ENCODE measurements at regions not wholly inside any gene's neighbourhood (a gene's known extent, or its start where the extent isn't known, plus 50 kb on each side); places are given as distances from the start of the nearest gene placed in this dataset.

- TF ChIP-seq EZH2 (IDR thresholded peaks at IDR 0.05), result no peak
- no peak for TF ChIP-seq POLR2AphosphoS5 (IDR thresholded peaks at IDR 0.05; ENCODE audit: low read depth, low read length)
- no peak for TF ChIP-seq CTCF (IDR thresholded peaks at IDR 0.05 in 2 of 3, conservative IDR thresholded peaks at IDR 0.05 in 1 of 3; ENCODE audit: borderline replicate concordance in 1 of 3, insufficient read depth in 1 of 3, low read depth in 2 of 3, low read length in 2 of 3)
- TF ChIP-seq, protein P1, sequence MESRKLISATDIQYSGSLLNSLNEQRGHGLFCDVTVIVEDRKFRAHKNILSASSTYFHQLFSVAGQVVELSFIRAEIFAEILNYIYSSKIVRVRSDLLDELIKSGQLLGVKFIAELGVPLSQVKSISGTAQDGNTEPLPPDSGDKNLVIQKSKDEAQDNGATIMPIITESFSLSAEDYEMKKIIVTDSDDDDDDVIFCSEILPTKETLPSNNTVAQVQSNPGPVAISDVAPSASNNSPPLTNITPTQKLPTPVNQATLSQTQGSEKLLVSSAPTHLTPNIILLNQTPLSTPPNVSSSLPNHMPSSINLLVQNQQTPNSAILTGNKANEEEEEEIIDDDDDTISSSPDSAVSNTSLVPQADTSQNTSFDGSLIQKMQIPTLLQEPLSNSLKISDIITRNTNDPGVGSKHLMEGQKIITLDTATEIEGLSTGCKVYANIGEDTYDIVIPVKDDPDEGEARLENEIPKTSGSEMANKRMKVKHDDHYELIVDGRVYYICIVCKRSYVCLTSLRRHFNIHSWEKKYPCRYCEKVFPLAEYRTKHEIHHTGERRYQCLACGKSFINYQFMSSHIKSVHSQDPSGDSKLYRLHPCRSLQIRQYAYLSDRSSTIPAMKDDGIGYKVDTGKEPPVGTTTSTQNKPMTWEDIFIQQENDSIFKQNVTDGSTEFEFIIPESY (IDR thresholded peaks at IDR 0.05; ENCODE audit: extremely low read depth, insufficient replicate concordance, low read length), result no peak
- no peak for TF ChIP-seq RAD21 (IDR thresholded peaks at IDR 0.05; ENCODE audit: low read depth)
- TF ChIP-seq POLR2A (IDR thresholded peaks at IDR 0.05; ENCODE audit: borderline replicate concordance, extremely low read depth, insufficient read depth, insufficient read length), result no peak
- no peak for TF ChIP-seq CBX3 (IDR thresholded peaks at IDR 0.05; ENCODE audit: low read depth)
- no peak for TF ChIP-seq YY1 (IDR thresholded peaks at IDR 0.05; ENCODE audit: extremely low read depth, insufficient replicate concordance, low read depth, low read length)
- no peak for TF ChIP-seq SP1 (IDR thresholded peaks at IDR 0.05; ENCODE audit: low read depth)
- no peak for TF ChIP-seq TCF7L2 (IDR thresholded peaks at IDR 0.05; ENCODE audit: borderline replicate concordance, extremely low read depth, insufficient read depth, insufficient read length)
These were observed 118.1 kb downstream of the WDR11 start for GRCh38 chr10:120969219-120969645.
